ENCODE measurements at regions not wholly inside any gene's neighbourhood (a gene's known extent, or its start where the extent isn't known, plus 50 kb on each side); places are given as distances from the start of the nearest gene placed in this dataset.

DNA sequence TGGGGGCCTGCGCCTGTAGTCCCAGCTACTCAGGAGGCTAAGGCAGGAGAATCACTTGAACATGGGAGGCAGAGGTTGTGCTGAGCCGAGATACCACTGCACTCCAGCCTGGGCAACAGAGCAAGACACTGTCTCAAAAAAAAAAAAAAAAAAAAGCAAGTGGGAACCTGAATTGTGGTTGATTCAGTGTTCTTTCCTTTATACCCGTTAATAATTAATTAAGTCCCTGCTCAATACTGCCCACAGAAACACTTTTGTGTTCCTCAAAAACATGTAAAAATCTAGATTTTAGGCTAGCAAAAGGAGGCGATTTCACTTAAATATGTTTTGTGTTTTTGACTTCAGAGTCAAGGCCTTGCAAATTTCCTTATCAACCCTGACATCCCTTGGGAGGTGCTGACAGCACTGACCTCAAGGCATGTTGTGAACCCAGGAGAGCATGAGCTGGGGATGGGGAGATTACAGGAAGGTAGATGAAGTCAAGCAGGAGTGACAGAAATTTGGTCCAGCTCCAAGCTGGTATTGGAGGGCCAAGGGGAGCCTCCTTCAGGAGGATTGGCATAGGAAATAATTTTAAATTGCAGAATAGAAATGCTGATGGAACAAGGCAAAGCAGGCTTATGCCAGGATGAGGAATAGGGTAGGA lies 89.0 kb upstream of the PNPT1 start:
- Mint-ChIP-seq H3K36me3 (no peaks in the 10 kb centered on the region), H3K27me3 (ENCODE audit: low read depth) (no peaks in the 10 kb centered on the region), H3K4me1 (peaks cover 3% of the 10 kb centered on the region), H3K27ac (no peak overlapping the region), H3K4me3 (no peak overlapping the region), H3K9me3 (peaks cover 3% of the 10 kb centered on the region; the same call in 1 of the 2 replicates)
- TF ChIP-seq SOX15 (CRISPR knock-in tag; IDR thresholded peaks at IDR 0.05) = no peak
- TF ChIP-seq GABPB1 (CRISPR knock-in tag; IDR thresholded peaks at IDR 0.05) = no peak
- no peak for TF ChIP-seq CREM (CRISPR knock-in tag; IDR thresholded peaks at IDR 0.05)
- TF ChIP-seq, protein P1, sequence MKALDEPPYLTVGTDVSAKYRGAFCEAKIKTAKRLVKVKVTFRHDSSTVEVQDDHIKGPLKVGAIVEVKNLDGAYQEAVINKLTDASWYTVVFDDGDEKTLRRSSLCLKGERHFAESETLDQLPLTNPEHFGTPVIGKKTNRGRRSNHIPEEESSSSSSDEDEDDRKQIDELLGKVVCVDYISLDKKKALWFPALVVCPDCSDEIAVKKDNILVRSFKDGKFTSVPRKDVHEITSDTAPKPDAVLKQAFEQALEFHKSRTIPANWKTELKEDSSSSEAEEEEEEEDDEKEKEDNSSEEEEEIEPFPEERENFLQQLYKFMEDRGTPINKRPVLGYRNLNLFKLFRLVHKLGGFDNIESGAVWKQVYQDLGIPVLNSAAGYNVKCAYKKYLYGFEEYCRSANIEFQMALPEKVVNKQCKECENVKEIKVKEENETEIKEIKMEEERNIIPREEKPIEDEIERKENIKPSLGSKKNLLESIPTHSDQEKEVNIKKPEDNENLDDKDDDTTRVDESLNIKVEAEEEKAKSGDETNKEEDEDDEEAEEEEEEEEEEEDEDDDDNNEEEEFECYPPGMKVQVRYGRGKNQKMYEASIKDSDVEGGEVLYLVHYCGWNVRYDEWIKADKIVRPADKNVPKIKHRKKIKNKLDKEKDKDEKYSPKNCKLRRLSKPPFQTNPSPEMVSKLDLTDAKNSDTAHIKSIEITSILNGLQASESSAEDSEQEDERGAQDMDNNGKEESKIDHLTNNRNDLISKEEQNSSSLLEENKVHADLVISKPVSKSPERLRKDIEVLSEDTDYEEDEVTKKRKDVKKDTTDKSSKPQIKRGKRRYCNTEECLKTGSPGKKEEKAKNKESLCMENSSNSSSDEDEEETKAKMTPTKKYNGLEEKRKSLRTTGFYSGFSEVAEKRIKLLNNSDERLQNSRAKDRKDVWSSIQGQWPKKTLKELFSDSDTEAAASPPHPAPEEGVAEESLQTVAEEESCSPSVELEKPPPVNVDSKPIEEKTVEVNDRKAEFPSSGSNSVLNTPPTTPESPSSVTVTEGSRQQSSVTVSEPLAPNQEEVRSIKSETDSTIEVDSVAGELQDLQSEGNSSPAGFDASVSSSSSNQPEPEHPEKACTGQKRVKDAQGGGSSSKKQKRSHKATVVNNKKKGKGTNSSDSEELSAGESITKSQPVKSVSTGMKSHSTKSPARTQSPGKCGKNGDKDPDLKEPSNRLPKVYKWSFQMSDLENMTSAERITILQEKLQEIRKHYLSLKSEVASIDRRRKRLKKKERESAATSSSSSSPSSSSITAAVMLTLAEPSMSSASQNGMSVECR (CRISPR knock-in tag; IDR thresholded peaks at IDR 0.05; ENCODE audit: borderline replicate concordance) = no peak
- no peak for TF ChIP-seq HMGA2 (CRISPR knock-in tag; IDR thresholded peaks at IDR 0.05)
- no peak for TF ChIP-seq ZNF219 (CRISPR knock-in tag; IDR thresholded peaks at IDR 0.05; ENCODE audit: borderline replicate concordance)
- no peak for TF ChIP-seq JUN (CRISPR knock-in tag; IDR thresholded peaks at IDR 0.05)
- TF ChIP-seq, protein P2, sequence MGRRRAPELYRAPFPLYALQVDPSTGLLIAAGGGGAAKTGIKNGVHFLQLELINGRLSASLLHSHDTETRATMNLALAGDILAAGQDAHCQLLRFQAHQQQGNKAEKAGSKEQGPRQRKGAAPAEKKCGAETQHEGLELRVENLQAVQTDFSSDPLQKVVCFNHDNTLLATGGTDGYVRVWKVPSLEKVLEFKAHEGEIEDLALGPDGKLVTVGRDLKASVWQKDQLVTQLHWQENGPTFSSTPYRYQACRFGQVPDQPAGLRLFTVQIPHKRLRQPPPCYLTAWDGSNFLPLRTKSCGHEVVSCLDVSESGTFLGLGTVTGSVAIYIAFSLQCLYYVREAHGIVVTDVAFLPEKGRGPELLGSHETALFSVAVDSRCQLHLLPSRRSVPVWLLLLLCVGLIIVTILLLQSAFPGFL (CRISPR knock-in tag; IDR thresholded peaks at IDR 0.05; ENCODE audit: borderline replicate concordance) = no peak
- no peak for TF ChIP-seq NFATC4 (CRISPR knock-in tag; IDR thresholded peaks at IDR 0.05)
- TF ChIP-seq ZNF671 (CRISPR knock-in tag; IDR thresholded peaks at IDR 0.05) = no peak
- ATAC-seq (no peak), DNase-seq (ENCODE audit: low spot score) (no peak)
- ChIA-PET POLR2A (no interaction called here), CTCF (interaction anchor here (1.0 kb wide), 1 partner anchor 11 kb away, joined by 4 read pairs; no protein-coding TSS in a partner anchor)

DNA sequence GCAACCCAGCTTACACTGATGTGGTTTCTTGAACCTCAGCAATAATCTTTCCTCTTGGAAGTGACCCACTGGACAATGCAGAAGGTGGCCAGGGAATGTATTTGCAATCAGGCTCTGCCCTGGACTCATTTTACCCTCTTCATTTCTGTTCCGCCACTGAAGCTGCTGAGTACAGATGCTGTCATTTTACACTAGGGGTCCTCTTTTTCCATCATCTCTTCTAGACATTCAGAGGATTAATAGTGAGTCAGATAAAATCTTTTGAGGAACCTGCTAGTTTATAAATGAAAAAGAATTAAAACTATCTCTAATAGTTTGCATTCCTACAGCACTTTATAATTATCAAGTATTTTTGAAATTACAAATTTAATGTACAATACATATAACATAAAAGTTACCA lies 87.9 kb upstream of the PNPT1 start:
- Mint-ChIP-seq H3K27me3 (ENCODE audit: low read depth) (no peaks in the 10 kb centered on the region), H3K27ac (no peak overlapping the region), H3K4me1 (peaks cover 4% of the 10 kb centered on the region), H3K9me3 (peaks cover 3% of the 10 kb centered on the region; the same call in 1 of the 2 replicates), H3K4me3 (no peak overlapping the region), H3K36me3 (no peaks in the 10 kb centered on the region)
- ATAC-seq (no peak), DNase-seq (ENCODE audit: low spot score) (no peak)
- ChIA-PET CTCF (interaction anchor here (1.0 kb wide), 1 partner anchor 10 kb away, joined by 4 read pairs; no protein-coding TSS in a partner anchor), POLR2A (no interaction called here)
- TF ChIP-seq RELA (CRISPR knock-in tag; IDR thresholded peaks at IDR 0.05; ENCODE audit: borderline replicate concordance) (no peak), GRHL2 (CRISPR knock-in tag; IDR thresholded peaks at IDR 0.05; ENCODE audit: insufficient replicate concordance, severe bottlenecking) (no peak), MYBL2 (CRISPR knock-in tag; IDR thresholded peaks at IDR 0.05) (no peak), ZNF396 (CRISPR knock-in tag; IDR thresholded peaks at IDR 0.05; ENCODE audit: borderline replicate concordance) (no peak)
- TF ChIP-seq, protein P1 (CRISPR knock-in tag; IDR thresholded peaks at IDR 0.05; ENCODE audit: borderline replicate concordance) = no peak
- TF ChIP-seq, protein P3, sequence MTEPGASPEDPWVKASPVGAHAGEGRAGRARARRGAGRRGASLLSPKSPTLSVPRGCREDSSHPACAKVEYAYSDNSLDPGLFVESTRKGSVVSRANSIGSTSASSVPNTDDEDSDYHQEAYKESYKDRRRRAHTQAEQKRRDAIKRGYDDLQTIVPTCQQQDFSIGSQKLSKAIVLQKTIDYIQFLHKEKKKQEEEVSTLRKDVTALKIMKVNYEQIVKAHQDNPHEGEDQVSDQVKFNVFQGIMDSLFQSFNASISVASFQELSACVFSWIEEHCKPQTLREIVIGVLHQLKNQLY (CRISPR knock-in tag; IDR thresholded peaks at IDR 0.05) = no peak
- TF ChIP-seq, protein P4, sequence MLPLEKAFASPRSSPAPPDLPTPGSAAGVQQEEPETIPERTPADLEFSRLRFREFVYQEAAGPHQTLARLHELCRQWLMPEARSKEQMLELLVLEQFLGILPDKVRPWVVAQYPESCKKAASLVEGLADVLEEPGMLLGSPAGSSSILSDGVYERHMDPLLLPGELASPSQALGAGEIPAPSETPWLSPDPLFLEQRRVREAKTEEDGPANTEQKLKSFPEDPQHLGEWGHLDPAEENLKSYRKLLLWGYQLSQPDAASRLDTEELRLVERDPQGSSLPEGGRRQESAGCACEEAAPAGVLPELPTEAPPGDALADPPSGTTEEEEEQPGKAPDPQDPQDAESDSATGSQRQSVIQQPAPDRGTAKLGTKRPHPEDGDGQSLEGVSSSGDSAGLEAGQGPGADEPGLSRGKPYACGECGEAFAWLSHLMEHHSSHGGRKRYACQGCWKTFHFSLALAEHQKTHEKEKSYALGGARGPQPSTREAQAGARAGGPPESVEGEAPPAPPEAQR (CRISPR knock-in tag; IDR thresholded peaks at IDR 0.05) = no peak
- TF ChIP-seq, protein P5, sequence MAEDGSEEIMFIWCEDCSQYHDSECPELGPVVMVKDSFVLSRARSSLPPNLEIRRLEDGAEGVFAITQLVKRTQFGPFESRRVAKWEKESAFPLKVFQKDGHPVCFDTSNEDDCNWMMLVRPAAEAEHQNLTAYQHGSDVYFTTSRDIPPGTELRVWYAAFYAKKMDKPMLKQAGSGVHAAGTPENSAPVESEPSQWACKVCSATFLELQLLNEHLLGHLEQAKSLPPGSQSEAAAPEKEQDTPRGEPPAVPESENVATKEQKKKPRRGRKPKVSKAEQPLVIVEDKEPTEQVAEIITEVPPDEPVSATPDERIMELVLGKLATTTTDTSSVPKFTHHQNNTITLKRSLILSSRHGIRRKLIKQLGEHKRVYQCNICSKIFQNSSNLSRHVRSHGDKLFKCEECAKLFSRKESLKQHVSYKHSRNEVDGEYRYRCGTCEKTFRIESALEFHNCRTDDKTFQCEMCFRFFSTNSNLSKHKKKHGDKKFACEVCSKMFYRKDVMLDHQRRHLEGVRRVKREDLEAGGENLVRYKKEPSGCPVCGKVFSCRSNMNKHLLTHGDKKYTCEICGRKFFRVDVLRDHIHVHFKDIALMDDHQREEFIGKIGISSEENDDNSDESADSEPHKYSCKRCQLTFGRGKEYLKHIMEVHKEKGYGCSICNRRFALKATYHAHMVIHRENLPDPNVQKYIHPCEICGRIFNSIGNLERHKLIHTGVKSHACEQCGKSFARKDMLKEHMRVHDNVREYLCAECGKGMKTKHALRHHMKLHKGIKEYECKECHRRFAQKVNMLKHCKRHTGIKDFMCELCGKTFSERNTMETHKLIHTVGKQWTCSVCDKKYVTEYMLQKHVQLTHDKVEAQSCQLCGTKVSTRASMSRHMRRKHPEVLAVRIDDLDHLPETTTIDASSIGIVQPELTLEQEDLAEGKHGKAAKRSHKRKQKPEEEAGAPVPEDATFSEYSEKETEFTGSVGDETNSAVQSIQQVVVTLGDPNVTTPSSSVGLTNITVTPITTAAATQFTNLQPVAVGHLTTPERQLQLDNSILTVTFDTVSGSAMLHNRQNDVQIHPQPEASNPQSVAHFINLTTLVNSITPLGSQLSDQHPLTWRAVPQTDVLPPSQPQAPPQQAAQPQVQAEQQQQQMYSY (CRISPR knock-in tag; IDR thresholded peaks at IDR 0.05) = no peak
- TF ChIP-seq, protein P2 (CRISPR knock-in tag; IDR thresholded peaks at IDR 0.05; ENCODE audit: borderline replicate concordance) = no peak
